ENCODE measurements at regions not wholly inside any gene's neighbourhood (a gene's known extent, or its start where the extent isn't known, plus 50 kb on each side); places are given as distances from the start of the nearest gene placed in this dataset.

DNA sequence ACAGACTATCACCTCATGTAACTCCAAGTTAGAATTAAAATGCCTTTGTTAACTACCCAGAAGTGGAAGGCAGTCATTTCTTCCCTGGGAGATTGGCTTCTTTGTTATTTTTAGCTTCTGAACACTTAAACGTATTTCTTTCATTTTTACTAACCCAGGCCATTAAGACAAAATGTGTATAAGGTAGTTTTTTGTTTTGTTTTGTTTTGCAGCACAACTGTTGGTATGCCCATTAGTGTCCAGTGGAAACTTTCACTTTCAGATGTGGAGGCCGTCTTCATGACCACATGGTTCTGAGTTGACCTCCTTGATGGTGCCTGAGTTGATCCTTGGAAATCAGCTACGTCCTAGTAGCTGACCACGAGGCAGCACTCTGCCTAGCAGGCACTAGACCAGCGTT is 264.6 kb upstream of the ZNF608 start:
- no peak for DNase-seq (ENCODE audit: low read depth)
- TF ChIP-seq, protein P1, sequence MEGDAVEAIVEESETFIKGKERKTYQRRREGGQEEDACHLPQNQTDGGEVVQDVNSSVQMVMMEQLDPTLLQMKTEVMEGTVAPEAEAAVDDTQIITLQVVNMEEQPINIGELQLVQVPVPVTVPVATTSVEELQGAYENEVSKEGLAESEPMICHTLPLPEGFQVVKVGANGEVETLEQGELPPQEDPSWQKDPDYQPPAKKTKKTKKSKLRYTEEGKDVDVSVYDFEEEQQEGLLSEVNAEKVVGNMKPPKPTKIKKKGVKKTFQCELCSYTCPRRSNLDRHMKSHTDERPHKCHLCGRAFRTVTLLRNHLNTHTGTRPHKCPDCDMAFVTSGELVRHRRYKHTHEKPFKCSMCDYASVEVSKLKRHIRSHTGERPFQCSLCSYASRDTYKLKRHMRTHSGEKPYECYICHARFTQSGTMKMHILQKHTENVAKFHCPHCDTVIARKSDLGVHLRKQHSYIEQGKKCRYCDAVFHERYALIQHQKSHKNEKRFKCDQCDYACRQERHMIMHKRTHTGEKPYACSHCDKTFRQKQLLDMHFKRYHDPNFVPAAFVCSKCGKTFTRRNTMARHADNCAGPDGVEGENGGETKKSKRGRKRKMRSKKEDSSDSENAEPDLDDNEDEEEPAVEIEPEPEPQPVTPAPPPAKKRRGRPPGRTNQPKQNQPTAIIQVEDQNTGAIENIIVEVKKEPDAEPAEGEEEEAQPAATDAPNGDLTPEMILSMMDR (IDR thresholded peaks at IDR 0.05; ENCODE audit: low read length, missing control alignments), result no peak
- H3K4me3 ChIP-seq (replicated peaks; ENCODE audit: low read depth, low read length), result no peak overlapping the region

DNA sequence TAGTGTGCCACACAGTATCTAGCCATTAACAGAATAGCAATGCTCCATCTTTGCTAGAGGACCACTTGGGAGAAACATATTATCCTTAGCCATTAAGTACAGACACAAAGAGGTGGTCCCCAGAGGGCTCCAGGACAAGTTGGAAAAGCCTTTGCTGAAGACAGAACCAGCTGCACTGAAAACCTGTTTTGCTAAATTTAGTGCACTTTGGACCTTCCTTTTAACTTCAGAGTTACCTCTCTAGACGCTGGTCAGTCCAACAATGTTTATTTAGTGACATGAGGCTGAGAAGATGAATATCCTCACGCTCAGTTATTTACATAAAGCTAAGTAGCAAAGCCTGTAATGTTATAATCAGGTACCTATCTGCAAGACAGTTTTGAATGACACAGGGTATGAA is 265.0 kb upstream of the ZNF608 start:
- DNase-seq (ENCODE audit: low read depth), result no peak
- TF ChIP-seq, protein P1 (IDR thresholded peaks at IDR 0.05; ENCODE audit: low read length, missing control alignments), result no peak
- no peak overlapping the region for H3K4me3 ChIP-seq (replicated peaks; ENCODE audit: low read depth, low read length)

- H3K4me3 ChIP-seq (replicated peaks; ENCODE audit: low read depth, low read length), result no peak overlapping the region
- TF ChIP-seq, protein P1 (IDR thresholded peaks at IDR 0.05; ENCODE audit: low read length, missing control alignments), result no peak
- no peak for DNase-seq (ENCODE audit: low read depth)
These were observed 265.5 kb upstream of the ZNF608 start for GRCh38 chr5:125011947-125012346.

DNA sequence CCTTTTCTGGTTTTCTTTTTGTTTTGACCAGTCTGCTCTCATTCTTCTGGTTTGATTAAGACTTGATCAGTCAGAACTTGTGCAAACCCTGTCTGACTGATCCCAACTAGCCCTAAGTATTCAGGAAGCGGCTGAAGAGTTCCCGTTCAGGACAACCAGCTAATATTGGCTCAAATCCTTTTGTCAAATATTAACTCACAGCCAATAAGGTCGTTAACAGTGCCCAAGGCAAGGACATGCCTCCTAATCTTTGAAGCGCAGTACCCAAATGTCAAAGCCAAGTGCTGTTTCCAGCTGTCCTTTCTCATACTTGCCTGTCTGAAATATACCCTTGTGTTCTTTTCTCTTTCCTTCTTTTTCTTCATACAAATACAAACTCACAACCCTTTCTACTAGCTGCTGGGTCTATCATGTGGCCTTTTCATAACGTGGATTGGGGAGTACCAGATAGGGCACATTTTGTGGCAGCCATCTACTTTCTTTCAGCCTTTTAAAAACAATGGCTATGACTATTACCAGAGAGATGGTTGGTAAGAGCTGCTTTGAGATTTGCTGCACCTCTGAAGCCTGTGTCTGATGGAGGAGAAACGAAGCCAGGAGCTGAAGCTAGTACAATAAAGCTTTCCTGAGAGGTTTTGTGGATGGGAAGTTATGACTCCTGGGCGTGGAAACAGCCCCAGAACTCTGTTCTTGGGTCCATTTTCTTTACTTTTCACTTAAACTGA is 266.4 kb upstream of the ZNF608 start:
- H3K4me3 ChIP-seq (replicated peaks; ENCODE audit: low read depth, low read length), result no peak overlapping the region
- no peak for DNase-seq (ENCODE audit: low read depth)
- TF ChIP-seq, protein P1 (IDR thresholded peaks at IDR 0.05; ENCODE audit: low read length, missing control alignments), result no peak

DNA sequence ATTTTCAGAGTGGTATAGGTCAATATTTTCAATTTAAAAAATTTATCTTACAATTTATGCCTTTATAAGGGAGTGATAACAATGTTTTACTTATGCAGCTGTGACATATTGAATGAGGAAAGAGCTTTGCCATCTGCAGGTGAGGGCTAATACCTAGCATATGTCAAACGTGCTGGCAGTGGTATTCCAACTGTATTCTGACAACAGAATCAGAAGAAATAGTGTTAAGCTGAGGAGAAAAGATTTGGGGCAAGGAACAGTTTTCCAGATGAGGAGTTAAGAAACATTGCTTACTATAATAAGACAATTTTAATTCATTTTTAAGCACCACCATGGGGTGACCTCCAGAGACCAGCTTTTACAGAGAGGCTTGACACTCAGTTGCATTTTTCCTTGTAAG is 267.8 kb upstream of the ZNF608 start:
- DNase-seq (ENCODE audit: low read depth), result no peak
- TF ChIP-seq, protein P1 (IDR thresholded peaks at IDR 0.05; ENCODE audit: low read length, missing control alignments), result no peak
- no peak overlapping the region for H3K4me3 ChIP-seq (replicated peaks; ENCODE audit: low read depth, low read length)

GRCh38 chr5:125017796-125018195 is 271.4 kb upstream of the ZNF608 start:
- TF ChIP-seq, protein P1 (IDR thresholded peaks at IDR 0.05; ENCODE audit: low read length, missing control alignments), result no peak
- no peak for DNase-seq (ENCODE audit: low read depth)
- H3K4me3 ChIP-seq (replicated peaks; ENCODE audit: low read depth, low read length), result no peak overlapping the region

- DNase-seq (ENCODE audit: low read depth), result no peak
- TF ChIP-seq, protein P1 (IDR thresholded peaks at IDR 0.05; ENCODE audit: low read length, missing control alignments), result no peak
- no peak overlapping the region for H3K4me3 ChIP-seq (replicated peaks; ENCODE audit: low read depth, low read length)
These were observed 277.2 kb upstream of the ZNF608 start for GRCh38 chr5:125023673-125024072.
